ENCODE measurements at regions not wholly inside any gene's neighbourhood (a gene's known extent, or its start where the extent isn't known, plus 50 kb on each side); places are given as distances from the start of the nearest gene placed in this dataset.
A peak's percentile ranks its signal among the peaks of the same experiment; 100 is the strongest.

- Mint-ChIP-seq H3K4me1 (peaks cover 11% of the 10 kb centered on the region), H3K27me3 (peaks cover 29% of the 10 kb centered on the region), H3K36me3 (ENCODE audit: low read depth) (no peaks in the 10 kb centered on the region), H3K27ac (no peak overlapping the region), H3K4me3 (no peak overlapping the region), H3K9me3 (peaks cover 6% of the 10 kb centered on the region)
- DNase-seq (no peak), ATAC-seq (no peak)
Measured at GRCh38 chr18:76741346-76741745, 81.0 kb upstream of the ZNF236 start.

- Mint-ChIP-seq H3K4me1 (peaks cover 11% of the 10 kb centered on the region), H3K36me3 (ENCODE audit: low read depth) (no peaks in the 10 kb centered on the region), H3K27me3 (peaks cover 16% of the 10 kb centered on the region), H3K9me3 (peaks cover 6% of the 10 kb centered on the region), H3K4me3 (no peak overlapping the region), H3K27ac (no peak overlapping the region)
- ATAC-seq (no peak), DNase-seq (no peak)
Measured at GRCh38 chr18:76736309-76736708, 86.0 kb upstream of the ZNF236 start.

GRCh38 chr18:76730901-76731300 is 91.5 kb upstream of the ZNF236 start:
- H3K27ac Mint-ChIP-seq = no peak overlapping the region
- ATAC-seq = no peak
- peaks cover 7% of the 10 kb centered on the region for H3K27me3 Mint-ChIP-seq
- H3K36me3 Mint-ChIP-seq (ENCODE audit: low read depth) = no peaks in the 10 kb centered on the region
- H3K4me3 Mint-ChIP-seq = no peak overlapping the region
- no peaks in the 10 kb centered on the region for H3K4me1 Mint-ChIP-seq
- no peak for DNase-seq
- H3K9me3 Mint-ChIP-seq = peaks cover 8% of the 10 kb centered on the region

GRCh38 chr18:76727589-76727988 is 94.8 kb upstream of the ZNF236 start:
- DNase-seq (no peak), ATAC-seq (no peak)
- H3K4me1 Mint-ChIP-seq = peaks cover 8% of the 10 kb centered on the region
- peaks cover 13% of the 10 kb centered on the region for H3K27me3 Mint-ChIP-seq
- H3K36me3 Mint-ChIP-seq (ENCODE audit: low read depth) = no peaks in the 10 kb centered on the region
- H3K4me3 Mint-ChIP-seq = no peak overlapping the region
- H3K9me3 Mint-ChIP-seq = peaks cover 8% of the 10 kb centered on the region
- H3K27ac Mint-ChIP-seq = no peak overlapping the region

GRCh38 chr18:76725445-76725844 is 96.9 kb upstream of the ZNF236 start:
- Mint-ChIP-seq H3K4me3 (no peak overlapping the region), H3K27ac (no peak overlapping the region), H3K4me1 (peaks cover 30% of the 10 kb centered on the region), H3K27me3 (peaks cover 18% of the 10 kb centered on the region), H3K9me3 (peaks cover 8% of the 10 kb centered on the region), H3K36me3 (ENCODE audit: low read depth) (no peaks in the 10 kb centered on the region)
- no peak for DNase-seq
- ATAC-seq = no peak

DNA sequence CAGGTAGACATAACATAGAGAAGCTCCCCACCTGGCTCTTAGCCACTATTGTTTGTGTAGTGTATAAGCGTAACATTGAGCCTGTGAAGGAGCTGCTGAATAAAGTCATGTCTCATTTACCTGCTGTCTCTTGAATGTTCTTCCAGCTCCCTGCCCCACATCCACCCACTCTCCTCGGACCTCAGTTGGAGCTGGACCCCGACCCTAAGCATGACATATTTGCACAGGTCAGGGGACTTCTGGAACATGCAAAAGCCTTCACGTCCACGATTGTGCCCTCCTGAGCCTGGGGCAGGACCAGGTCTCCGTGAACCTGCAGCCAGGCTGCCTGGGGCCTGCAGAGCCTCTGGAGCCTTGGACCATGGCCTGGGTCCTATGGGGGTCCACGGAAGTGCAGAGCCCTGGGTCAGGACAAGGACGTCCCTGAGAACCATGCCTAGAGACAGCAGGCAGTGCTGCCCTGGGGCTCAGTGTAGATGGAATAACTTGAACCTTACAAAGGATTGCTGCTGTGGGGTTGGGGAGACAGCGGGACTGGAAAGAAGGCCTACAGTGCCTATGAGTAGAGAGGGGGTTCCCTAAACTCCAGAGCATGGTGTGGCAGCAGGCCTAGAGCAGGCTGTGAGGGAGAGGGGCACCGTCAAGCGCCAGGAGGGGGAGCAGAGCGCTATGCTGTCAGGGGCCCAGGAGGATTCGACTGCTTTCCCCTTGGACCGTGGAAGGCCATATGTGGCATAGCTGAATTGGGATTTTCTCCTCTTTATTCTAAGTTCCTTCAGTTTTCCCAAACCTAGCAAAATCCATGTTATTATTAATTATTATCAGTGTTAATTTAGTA is 99.9 kb upstream of the ZNF236 start:
- H3K4me3 Mint-ChIP-seq = no peak overlapping the region
- H3K4me1 Mint-ChIP-seq = peaks cover 40% of the 10 kb centered on the region
- no peaks in the 10 kb centered on the region for H3K9me3 Mint-ChIP-seq
- DNase-seq = no peak
- H3K27me3 Mint-ChIP-seq = peaks cover 20% of the 10 kb centered on the region
- no peak overlapping the region for H3K27ac Mint-ChIP-seq
- no peak for ATAC-seq
- no peaks in the 10 kb centered on the region for H3K36me3 Mint-ChIP-seq (ENCODE audit: low read depth)

DNA sequence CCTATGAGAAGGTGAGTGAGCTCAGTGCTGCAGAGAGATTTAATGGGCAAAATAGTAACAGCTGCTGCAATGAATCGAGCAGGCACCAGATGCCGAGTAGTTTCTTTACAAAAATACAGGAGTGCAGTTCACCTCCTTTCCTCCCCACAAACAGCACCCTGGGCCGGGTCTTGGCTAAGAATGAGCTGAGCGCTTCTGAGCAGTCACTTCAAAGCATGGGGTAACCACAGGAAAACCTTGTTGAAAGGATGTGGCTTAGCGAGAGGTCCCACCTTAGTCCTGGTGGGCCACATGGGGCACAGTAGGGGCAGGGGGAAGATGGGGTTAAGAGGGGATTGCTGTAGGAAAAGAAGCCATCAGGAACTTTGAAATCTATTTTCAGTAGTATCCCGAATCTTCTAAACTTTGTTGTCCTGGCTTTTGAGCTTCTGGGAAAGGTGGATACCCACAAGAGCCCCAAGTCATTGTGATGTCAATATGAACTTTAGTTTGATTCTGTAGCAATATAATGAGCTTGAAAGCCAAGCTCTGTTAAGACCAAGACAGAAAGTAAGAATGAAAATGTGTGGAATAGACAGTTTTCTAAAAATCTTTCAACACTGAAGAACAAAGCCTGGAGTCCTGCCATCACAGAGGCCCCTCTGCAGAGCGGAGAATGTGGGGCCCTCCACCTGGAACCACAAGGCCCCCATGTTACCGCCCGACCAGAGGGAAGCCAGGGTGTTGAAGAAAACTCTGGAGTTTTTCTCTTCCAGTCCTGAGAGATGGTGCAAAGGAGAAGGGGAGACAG is 101.0 kb upstream of the ZNF236 start:
- ATAC-seq (peak; percentile 96), DNase-seq (peak; percentile 59)
- no peaks in the 10 kb centered on the region for H3K9me3 Mint-ChIP-seq
- peak overlapping the region; percentile 62 for H3K4me3 Mint-ChIP-seq
- H3K36me3 Mint-ChIP-seq (ENCODE audit: low read depth) = no peaks in the 10 kb centered on the region
- H3K27me3 Mint-ChIP-seq = peaks cover 20% of the 10 kb centered on the region
- peak overlapping the region; percentile 56 for H3K27ac Mint-ChIP-seq
- H3K4me1 Mint-ChIP-seq = peaks cover 40% of the 10 kb centered on the region

DNA sequence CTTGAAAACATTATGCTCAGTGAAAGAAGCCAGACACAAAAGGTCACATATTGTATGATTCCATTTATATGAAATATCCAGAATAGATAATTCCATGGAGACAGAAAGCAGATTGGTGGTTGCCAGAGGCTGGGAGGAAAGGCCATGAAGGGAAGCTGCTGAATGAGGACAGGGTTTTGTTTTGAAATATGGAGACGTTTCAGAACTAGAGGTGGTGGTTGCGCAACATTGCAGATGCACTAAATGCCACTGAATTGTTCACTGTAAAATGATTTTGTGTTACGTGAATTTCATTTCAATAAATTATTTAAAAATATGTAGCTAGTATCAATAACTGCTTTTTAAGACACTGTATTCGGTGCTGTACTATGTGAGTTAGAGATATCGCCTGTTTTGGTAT is 101.7 kb upstream of the ZNF236 start:
- no peak for DNase-seq
- ATAC-seq = no peak
- no peaks in the 10 kb centered on the region for H3K36me3 Mint-ChIP-seq (ENCODE audit: low read depth)
- H3K9me3 Mint-ChIP-seq = no peaks in the 10 kb centered on the region
- peaks cover 40% of the 10 kb centered on the region for H3K4me1 Mint-ChIP-seq
- peak overlapping the region; percentile 56 for H3K27ac Mint-ChIP-seq
- peaks cover 22% of the 10 kb centered on the region for H3K27me3 Mint-ChIP-seq
- H3K4me3 Mint-ChIP-seq = peak overlapping the region; percentile 62

DNA sequence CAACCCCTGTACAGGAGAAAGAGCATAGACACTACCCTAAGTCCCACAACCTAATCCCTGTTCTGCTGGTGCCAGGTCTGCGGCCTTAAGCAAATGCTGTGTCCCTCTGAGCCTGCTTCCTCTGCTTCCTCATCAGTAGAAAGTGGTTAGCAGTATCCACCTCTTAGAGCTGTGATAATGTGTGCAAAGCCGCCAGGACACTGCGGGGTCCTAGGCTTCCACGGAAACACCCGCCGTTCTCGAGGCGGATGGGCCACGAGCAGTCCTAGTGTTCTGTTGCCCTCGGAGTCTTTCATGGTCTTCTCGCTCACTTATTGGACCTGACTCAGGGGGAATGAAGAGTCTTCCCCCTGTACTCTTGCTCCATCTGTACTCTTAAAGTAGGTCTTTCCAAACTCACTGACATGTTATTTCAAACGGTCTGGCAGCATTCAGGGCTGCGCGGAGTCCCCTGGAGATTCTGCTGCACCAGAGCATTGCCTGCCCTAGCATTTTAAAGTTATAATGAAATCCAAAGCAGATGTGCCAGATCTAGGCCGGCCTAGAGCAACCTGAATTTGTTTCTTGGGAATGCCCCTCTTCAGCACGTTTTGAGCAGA is 107.2 kb upstream of the ZNF236 start:
- H3K27me3 Mint-ChIP-seq = peaks cover 9% of the 10 kb centered on the region
- H3K27ac Mint-ChIP-seq = no peak overlapping the region

GRCh38 chr18:76713432-76713831 is 108.9 kb upstream of the ZNF236 start:
- Mint-ChIP-seq H3K36me3 (ENCODE audit: low read depth) (no peaks in the 10 kb centered on the region), H3K27ac (no peak overlapping the region), H3K4me1 (peaks cover 3% of the 10 kb centered on the region), H3K4me3 (no peak overlapping the region), H3K9me3 (no peaks in the 10 kb centered on the region), H3K27me3 (peaks cover 4% of the 10 kb centered on the region)
- no peak for DNase-seq
- ATAC-seq = no peak

More for the DNA sequence above, 107.2 kb upstream of the ZNF236 start:
- H3K4me1 Mint-ChIP-seq = peaks cover 7% of the 10 kb centered on the region
- DNase-seq = no peak
- H3K4me3 Mint-ChIP-seq = no peak overlapping the region
- H3K9me3 Mint-ChIP-seq = no peaks in the 10 kb centered on the region
- H3K36me3 Mint-ChIP-seq (ENCODE audit: low read depth) = no peaks in the 10 kb centered on the region
- ATAC-seq = no peak

DNA sequence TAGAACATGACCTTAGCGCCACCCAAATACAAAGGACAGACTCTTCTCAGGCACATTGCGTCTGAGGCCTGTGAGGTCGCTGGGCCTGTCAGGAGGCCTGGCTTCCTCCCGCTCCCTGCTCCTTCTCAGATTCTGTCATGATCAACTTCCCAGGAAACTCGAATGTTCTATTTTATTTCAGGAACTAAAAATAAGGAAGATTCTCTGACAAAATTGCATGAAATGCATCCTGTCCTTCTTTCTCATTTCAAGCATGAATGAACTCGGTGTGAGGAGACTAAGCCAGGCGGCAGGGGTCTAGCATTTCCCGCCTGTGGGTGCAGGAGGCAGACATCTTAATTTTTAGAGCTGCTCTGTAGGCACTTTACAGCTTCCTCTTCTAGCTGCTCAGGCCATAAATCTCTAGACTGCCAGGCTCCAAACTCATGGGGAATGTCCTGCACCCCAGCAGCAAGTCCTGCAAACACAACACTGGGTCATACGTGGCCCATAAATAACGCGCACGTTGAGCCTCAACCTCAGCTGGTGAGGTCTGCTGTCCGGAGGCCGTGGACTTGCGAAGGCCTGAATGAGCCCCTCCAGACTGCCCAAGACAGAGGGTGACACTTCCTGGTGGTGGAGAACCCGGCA is 109.7 kb upstream of the ZNF236 start:
- DNase-seq = no peak
- Mint-ChIP-seq H3K27me3 (peaks cover 4% of the 10 kb centered on the region), H3K4me3 (no peak overlapping the region), H3K9me3 (no peaks in the 10 kb centered on the region), H3K4me1 (peaks cover 3% of the 10 kb centered on the region), H3K36me3 (ENCODE audit: low read depth) (no peaks in the 10 kb centered on the region), H3K27ac (no peak overlapping the region)
- no peak for ATAC-seq

DNA sequence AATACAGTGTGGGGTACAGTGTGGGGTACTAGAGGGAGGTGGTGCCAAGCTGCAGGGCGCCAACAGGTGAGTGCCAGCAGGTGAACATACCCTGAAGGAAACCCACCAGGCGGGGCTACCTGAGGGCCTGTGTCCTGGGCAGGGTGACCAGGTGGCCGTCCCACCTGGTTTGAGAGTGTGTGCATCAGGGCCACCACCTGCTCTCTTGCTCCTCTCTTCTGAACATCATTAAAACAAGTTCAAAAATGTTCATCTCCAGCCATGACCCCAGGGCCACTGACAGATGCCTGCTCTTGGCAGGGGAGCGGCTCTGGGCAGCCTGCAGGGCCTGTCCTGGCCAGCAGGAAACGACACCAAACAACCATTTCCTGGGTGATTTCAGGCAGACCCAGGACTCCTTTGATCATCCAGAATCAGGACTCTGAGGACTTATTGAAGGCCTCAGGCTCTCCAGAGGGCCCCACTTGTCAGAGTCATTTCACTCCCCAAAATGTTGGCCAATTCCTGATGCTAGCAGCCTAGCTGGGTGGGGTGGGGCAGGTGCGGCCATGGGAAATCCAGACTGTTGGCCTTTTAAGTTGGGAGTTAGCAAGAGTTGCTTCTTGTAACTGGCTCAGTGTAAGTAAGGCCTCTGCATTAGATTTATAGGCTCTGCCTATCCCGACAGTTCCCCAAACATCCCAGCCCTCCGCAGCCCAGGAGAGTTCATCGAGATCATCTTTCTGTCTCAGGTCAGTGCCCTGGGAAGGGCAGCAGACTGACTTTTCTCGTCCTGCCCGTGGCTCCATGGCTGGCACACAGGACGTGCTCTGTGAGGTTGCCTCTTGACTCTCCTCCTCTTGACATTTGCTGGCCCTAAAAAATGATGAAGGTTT is 111.5 kb upstream of the ZNF236 start:
- no peaks in the 10 kb centered on the region for H3K36me3 Mint-ChIP-seq (ENCODE audit: low read depth)
- no peak overlapping the region for H3K4me3 Mint-ChIP-seq
- H3K27ac Mint-ChIP-seq = no peak overlapping the region
- H3K27me3 Mint-ChIP-seq = peaks cover 4% of the 10 kb centered on the region
- peaks cover 3% of the 10 kb centered on the region for H3K4me1 Mint-ChIP-seq
- DNase-seq (no peak), ATAC-seq (no peak)
- H3K9me3 Mint-ChIP-seq = no peaks in the 10 kb centered on the region

DNA sequence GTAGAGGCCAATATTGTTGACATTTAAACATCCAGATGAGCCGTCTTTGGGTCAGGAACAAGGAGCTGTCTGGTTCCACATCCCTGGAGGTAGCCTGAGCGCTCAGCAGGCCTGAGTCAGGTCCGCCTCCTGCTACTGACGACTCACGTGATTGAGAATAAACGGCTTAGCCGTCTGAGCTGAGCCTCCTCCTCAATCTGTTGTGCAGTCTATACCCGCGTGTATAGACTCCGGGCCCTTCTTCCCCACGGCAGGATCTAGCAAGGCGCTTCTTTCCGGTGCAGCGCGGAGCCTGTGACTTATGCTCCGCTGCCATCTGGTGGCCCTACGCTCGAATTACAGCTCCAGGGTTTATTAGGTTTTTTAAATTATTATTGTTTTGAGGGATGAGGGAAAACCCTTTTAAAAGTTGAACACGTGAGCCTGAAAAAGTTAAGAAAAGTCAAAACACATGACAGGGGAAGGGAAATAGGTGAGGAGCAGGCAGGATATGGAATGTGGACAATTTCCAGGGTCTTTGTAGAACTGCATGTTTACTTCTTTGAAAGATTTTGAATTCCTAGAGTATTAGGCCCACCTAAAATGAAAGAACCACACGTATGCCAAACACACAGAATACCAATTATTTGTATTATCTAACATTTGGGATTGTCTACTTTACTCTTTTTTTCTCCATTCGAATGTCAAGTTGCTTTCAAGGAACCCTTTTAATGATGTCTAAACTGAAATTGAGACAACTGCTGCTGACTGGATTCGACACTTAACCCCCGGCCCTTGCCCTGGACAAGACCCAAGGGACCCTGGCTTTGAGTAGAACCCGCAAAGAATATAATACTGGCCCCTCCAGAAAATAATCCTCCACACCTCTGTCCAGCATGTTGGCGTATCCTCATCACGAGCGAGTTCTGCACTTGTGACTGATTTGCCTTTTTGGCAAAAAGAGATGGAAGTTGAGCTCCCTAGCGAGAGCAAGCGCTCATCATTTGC is 112.4 kb upstream of the ZNF236 start:
- peaks cover 2% of the 10 kb centered on the region for H3K27me3 Mint-ChIP-seq
- no peaks in the 10 kb centered on the region for H3K9me3 Mint-ChIP-seq
- no peak overlapping the region for H3K27ac Mint-ChIP-seq
- no peak overlapping the region for H3K4me3 Mint-ChIP-seq
- DNase-seq = peak; percentile 60
- no peaks in the 10 kb centered on the region for H3K36me3 Mint-ChIP-seq (ENCODE audit: low read depth)
- H3K4me1 Mint-ChIP-seq = peaks cover 3% of the 10 kb centered on the region
- ATAC-seq = peak; percentile 81

Measured in activated naive CD8-positive, alpha-beta T cell treated with anti-CD3 and anti-CD28 coated beads, Interleukin-2, amount 50 U/mL, for 24 hours (primary cell).